ENCODE measurements at regions not wholly inside any gene's neighbourhood (a gene's known extent, or its start where the extent isn't known, plus 50 kb on each side); places are given as distances from the start of the nearest gene placed in this dataset.

GRCh38 chr5:113792806-113793205 is 279.3 kb downstream of the YTHDC2 start:
- Histone ChIP-seq H3K4me2 (peak overlapping the region; percentile 30), H3K4me3 (no peak overlapping the region), H3K36me3 (no peaks in the 10 kb centered on the region), H3K9me3 (ENCODE audit: low read depth) (no peaks in the 10 kb centered on the region), H3F3A (ENCODE audit: low read depth) (no peaks in the 10 kb centered on the region), H2AFZ (replicated peaks) (no peak overlapping the region), H4K20me1 (ENCODE audit: low read depth) (no peaks in the 10 kb centered on the region), H3K27ac (no peak overlapping the region), H3K4me1 (peaks cover 2% of the 10 kb centered on the region), H3K79me2 (ENCODE audit: low read depth) (no peaks in the 10 kb centered on the region), H3K9ac (no peak overlapping the region), H3K27me3 (no peaks in the 10 kb centered on the region)
- peaks cover 2% of the 10 kb centered on the region for H3K4me1 Mint-ChIP-seq
- DNase-seq (ENCODE audit: low spot score): no peak
- H3K27ac Mint-ChIP-seq: no peak overlapping the region
- no peak for TF ChIP-seq EZH2 (IDR thresholded peaks at IDR 0.05)
- TF ChIP-seq CTCF (IDR thresholded peaks at IDR 0.05): no peak
- TF ChIP-seq EZH2phosphoT487 (IDR thresholded peaks at IDR 0.05): no peak
- peaks cover 3% of the 10 kb centered on the region for H3K27me3 Mint-ChIP-seq (ENCODE audit: insufficient read depth, low read depth)
- peaks cover 12% of the 10 kb centered on the region for H3K9me3 Mint-ChIP-seq
- no peak overlapping the region for H3K4me3 Mint-ChIP-seq
- H3K36me3 Mint-ChIP-seq: peaks cover 3% of the 10 kb centered on the region

- peaks cover 3% of the 10 kb centered on the region for H3K27me3 Mint-ChIP-seq (ENCODE audit: insufficient read depth, low read depth)
- H3K36me3 Mint-ChIP-seq: peaks cover 3% of the 10 kb centered on the region
- no peak overlapping the region for H3K4me3 ChIP-seq
- TF ChIP-seq EZH2phosphoT487 (IDR thresholded peaks at IDR 0.05) (no peak), CTCF (IDR thresholded peaks at IDR 0.05) (no peak), EZH2 (IDR thresholded peaks at IDR 0.05) (no peak)
- H3F3A ChIP-seq (ENCODE audit: low read depth): no peaks in the 10 kb centered on the region
- peaks cover 2% of the 10 kb centered on the region for H3K4me1 Mint-ChIP-seq
- no peak overlapping the region for H3K4me2 ChIP-seq
- no peak for DNase-seq (ENCODE audit: low spot score)
- no peaks in the 10 kb centered on the region for H3K36me3 ChIP-seq
- peaks cover 2% of the 10 kb centered on the region for H3K4me1 ChIP-seq
- no peaks in the 10 kb centered on the region for H3K9me3 ChIP-seq (ENCODE audit: low read depth)
- no peaks in the 10 kb centered on the region for H3K79me2 ChIP-seq (ENCODE audit: low read depth)
- no peaks in the 10 kb centered on the region for H3K27me3 ChIP-seq
- H3K4me3 Mint-ChIP-seq: no peak overlapping the region
- no peak overlapping the region for H3K27ac Mint-ChIP-seq
- no peak overlapping the region for H3K27ac ChIP-seq
- no peak overlapping the region for H2AFZ ChIP-seq (replicated peaks)
- H3K9me3 Mint-ChIP-seq: peaks cover 10% of the 10 kb centered on the region
- H3K9ac ChIP-seq: no peak overlapping the region
- H4K20me1 ChIP-seq (ENCODE audit: low read depth): no peaks in the 10 kb centered on the region
Observed at GRCh38 chr5:113794981-113795380, 281.5 kb downstream of the YTHDC2 start.

GRCh38 chr5:113800686-113801085 is 287.2 kb downstream of the YTHDC2 start:
- no peak overlapping the region for H3K4me2 ChIP-seq
- no peak overlapping the region for H3K27ac ChIP-seq
- DNase-seq (ENCODE audit: low spot score): no peak
- TF ChIP-seq EZH2phosphoT487 (IDR thresholded peaks at IDR 0.05) (no peak), CTCF (IDR thresholded peaks at IDR 0.05) (no peak), EZH2 (IDR thresholded peaks at IDR 0.05) (no peak)
- Mint-ChIP-seq H3K4me3 (no peak overlapping the region), H3K36me3 (peaks cover 3% of the 10 kb centered on the region), H3K9me3 (peaks cover 9% of the 10 kb centered on the region), H3K27me3 (ENCODE audit: insufficient read depth, low read depth) (no peaks in the 10 kb centered on the region), H3K27ac (no peak overlapping the region), H3K4me1 (peaks cover 3% of the 10 kb centered on the region)
- H2AFZ ChIP-seq (replicated peaks): no peak overlapping the region
- no peaks in the 10 kb centered on the region for H3K79me2 ChIP-seq (ENCODE audit: low read depth)
- H3K4me3 ChIP-seq: no peak overlapping the region
- no peaks in the 10 kb centered on the region for H3K36me3 ChIP-seq
- no peaks in the 10 kb centered on the region for H4K20me1 ChIP-seq (ENCODE audit: low read depth)
- peaks cover 2% of the 10 kb centered on the region for H3K4me1 ChIP-seq
- no peaks in the 10 kb centered on the region for H3F3A ChIP-seq (ENCODE audit: low read depth)
- H3K9me3 ChIP-seq (ENCODE audit: low read depth): no peaks in the 10 kb centered on the region
- H3K27me3 ChIP-seq: no peaks in the 10 kb centered on the region
- no peak overlapping the region for H3K9ac ChIP-seq
